Muscle layer of duodenum (tissue), 2 donors: ENCODE measurements at regions not wholly inside any gene's neighbourhood (a gene's known extent, or its start where the extent isn't known, plus 50 kb on each side); places are given as distances from the start of the nearest gene placed in this dataset.

Experiments
- H3K27ac ChIP-seq: one replicate; pipeline ENCODE4 v1.7.0; 2013; ENCODE audit warnings: mild to moderate bottlenecking, low read length
- H3K27me3 ChIP-seq: one replicate; pipeline ENCODE4 v1.7.0; 2013; ENCODE audit warnings: low read depth, mild to moderate bottlenecking, control low read depth, low read length
- H3K36me3 ChIP-seq, 2 donors: one replicate each; pipeline ENCODE4 v1.7.0; 2013; ENCODE audit warnings: low read length in 2 of 2, control low read depth in 1 of 2, mild to moderate bottlenecking in 1 of 2; ENCODE audit not compliant: insufficient read depth in 2 of 2, control insufficient read depth in 1 of 2
- H3K4me1 ChIP-seq, 2 donors: one replicate each; pipeline ENCODE4 v1.7.0; 2013; ENCODE audit warnings: low read length in 2 of 2, mild to moderate bottlenecking in 2 of 2, control low read depth in 1 of 2, moderate library complexity in 1 of 2; ENCODE audit not compliant: insufficient read depth in 2 of 2, control insufficient read depth in 1 of 2
- H3K4me3 ChIP-seq, 2 donors: one replicate each; pipeline ENCODE4 v1.7.0; 2013; ENCODE audit warnings: low read length in 2 of 2, low read depth in 1 of 2, mild to moderate bottlenecking in 1 of 2
- H3K9me3 ChIP-seq, 2 donors: one replicate each; pipeline ENCODE4 v1.7.0; 2013; ENCODE audit warnings: low read length in 2 of 2, control low read depth in 1 of 2, mild to moderate bottlenecking in 1 of 2; ENCODE audit not compliant: control insufficient read depth in 1 of 2
- donor health status: healthy.

DNA sequence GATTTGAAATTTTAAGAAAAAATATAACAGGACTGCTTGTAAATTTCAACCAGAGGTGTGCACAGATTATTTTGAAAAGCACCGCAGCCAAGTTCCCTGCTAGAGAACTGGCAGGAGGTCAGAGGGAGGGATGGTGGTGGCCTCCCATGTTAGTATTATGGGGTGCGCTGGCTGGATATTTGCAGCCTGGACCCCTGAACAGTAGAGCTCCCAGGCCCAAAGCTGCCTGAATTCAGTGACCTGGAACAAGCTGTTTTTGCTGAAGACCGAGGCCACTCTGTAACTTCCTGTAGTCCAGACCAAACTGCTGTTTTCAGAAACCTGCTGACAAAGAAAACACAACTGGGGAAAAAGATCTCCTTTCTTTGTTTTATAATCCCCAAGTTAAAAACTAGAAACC, 314.3 kb downstream of the TNS1 start:
- Histone ChIP-seq H3K27ac (no peak overlapping the region), H3K4me1 (no peaks in the 10 kb centered on the region), H3K4me3 (no peak overlapping the region), H3K36me3 (no peaks in the 10 kb centered on the region), H3K27me3 (no peaks in the 10 kb centered on the region), H3K9me3 (no peaks in the 10 kb centered on the region)

DNA sequence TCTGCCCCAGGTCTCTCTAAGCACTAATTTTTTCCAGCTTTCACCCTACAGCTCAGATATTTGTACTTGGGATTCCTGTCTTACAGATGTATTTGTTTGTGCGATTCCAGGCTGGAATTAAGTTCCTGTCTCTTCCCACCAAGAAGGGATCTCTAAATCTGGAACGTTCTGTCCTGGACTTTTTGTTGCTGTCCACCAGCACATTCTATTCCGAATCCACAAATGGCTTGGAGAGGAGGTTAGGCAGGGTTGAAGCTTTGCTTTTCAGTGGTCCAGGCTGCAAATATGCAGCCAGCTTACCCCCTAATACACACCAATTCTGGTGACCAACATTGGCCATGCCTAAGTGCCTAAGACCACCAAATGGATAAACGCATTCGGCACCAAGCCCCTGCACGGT, 315.0 kb downstream of the TNS1 start:
- Histone ChIP-seq H3K9me3 (no peaks in the 10 kb centered on the region), H3K4me1 (no peaks in the 10 kb centered on the region), H3K4me3 (no peak overlapping the region), H3K27me3 (no peaks in the 10 kb centered on the region), H3K36me3 (no peaks in the 10 kb centered on the region), H3K27ac (no peak overlapping the region)

DNA sequence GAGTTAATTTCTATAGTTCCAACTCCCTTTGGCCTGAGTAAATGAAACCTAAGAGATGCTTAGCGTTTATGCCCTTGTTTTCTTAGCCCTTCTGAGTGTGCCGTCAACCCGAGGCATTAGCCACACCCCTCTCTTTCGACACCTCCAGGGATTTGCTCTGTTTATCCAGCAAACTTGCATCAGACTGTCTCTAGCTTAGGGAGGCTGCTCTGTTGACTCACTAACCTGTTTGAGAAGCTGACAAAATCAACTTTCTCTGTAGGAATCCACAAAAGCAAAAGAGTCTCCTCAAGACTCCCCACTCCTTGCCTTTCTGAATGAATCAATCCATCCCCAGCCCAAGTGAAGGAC, 317.6 kb downstream of the TNS1 start:
- Histone ChIP-seq H3K9me3 (no peaks in the 10 kb centered on the region), H3K27me3 (no peaks in the 10 kb centered on the region), H3K4me3 (no peak overlapping the region), H3K4me1 (no peaks in the 10 kb centered on the region), H3K27ac (no peak overlapping the region), H3K36me3 (no peaks in the 10 kb centered on the region)

DNA sequence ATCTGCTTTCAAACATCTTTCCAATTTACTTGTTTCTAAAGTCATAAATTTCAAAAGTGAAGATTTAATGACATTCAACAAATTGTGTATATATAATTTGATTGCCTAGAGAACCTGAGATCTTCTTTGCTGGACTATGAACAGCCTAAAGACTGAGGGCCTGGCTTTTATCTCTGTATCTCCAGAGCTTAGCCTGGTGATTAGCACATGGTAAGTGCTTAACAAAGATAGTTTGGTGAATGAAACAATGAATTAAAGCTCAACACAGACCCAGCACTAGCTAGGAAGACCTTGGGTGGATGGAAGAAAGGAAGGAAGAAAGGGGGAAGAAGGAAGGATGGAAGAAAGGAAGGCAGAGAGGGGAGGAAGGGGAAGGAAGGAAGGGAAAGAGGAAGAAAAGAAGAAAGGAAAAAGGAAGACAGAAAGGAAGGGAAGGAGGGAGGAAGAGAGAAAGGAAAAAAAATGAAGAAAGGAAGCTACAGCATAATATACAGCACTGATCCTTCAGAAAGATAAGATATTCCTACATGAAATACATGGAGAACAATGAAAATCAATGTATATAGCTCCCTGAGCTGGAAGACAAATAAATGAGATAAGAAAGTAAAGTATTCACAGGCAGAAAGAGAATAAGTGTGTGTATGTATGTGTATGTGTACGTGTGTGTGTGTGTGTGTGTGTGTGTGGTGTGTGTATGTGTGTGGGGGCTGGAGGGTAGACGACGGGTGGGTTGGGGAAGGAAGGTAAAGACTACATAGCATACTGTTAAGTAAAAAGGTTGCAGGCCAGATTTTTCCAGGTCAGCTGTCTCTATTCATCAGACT, 318.2 kb downstream of the TNS1 start:
- H3K4me1 ChIP-seq: no peaks in the 10 kb centered on the region
- no peaks in the 10 kb centered on the region for H3K27me3 ChIP-seq
- H3K4me3 ChIP-seq: no peak overlapping the region
- no peaks in the 10 kb centered on the region for H3K9me3 ChIP-seq
- no peaks in the 10 kb centered on the region for H3K36me3 ChIP-seq
- H3K27ac ChIP-seq: no peak overlapping the region

DNA sequence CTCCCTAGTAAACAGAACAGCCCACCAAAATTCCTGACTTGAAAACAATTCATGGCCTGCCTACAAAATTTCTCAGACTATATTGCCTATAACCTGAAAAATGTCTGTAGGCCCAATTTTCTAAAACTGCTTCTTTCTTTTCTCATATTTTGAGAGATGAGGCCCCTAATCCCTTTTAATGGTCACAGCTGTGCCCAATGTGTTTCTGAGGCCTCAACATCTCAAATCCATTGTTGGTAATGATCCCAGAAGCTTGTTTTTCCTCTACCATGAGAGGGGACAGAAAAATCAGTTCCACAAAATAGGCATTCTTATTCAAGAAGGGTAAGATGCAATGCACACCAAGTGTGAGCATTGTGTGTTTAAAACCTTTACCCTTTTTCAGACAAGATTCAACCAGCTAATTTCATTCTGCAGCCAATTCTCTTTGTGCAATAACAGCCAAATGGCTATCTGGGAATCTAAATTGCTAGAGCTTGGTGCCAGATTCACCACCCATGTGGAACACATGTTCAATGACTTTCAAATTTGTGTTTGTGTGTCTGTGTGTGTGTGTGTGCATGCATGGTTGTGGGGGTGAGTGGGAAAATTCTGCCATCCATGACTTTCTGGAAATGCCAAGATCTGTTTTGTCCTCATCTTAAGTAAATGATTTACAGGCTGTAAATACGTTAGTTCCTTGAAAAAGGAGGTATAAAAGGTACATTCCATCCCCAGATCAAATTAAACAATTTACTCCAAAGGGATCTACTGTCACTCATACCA, 319.5 kb downstream of the TNS1 start:
- H3K4me1 ChIP-seq: no peaks in the 10 kb centered on the region

DNA sequence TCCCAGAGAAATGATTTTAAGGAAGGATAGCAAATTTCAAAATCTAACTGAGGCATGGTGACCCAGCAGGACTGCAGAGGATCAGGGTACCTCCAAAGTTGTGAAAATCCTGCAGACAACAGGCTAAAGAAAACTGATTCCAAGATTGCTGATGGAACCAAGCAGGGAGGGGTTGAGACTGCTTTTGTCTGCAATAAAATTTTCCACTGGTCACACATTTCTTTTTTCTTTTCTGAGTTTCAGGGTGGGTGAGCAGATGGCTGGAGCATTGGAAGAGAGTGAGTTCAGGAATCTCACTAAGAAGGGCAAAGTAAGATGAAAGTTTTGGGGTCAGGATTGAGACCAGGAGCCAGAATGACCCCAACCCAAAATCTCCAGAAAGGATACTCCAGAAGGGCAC, 321.0 kb downstream of the TNS1 start:
- H3K27me3 ChIP-seq: no peaks in the 10 kb centered on the region
- no peaks in the 10 kb centered on the region for H3K36me3 ChIP-seq
- H3K4me1 ChIP-seq: no peaks in the 10 kb centered on the region
- no peak overlapping the region for H3K27ac ChIP-seq
- H3K4me3 ChIP-seq: no peak overlapping the region
- H3K9me3 ChIP-seq: no peaks in the 10 kb centered on the region

More for the DNA sequence above, 319.5 kb downstream of the TNS1 start:
- no peaks in the 10 kb centered on the region for H3K36me3 ChIP-seq
- H3K27me3 ChIP-seq: no peaks in the 10 kb centered on the region
- no peak overlapping the region for H3K4me3 ChIP-seq
- H3K27ac ChIP-seq: no peak overlapping the region
- no peaks in the 10 kb centered on the region for H3K9me3 ChIP-seq

DNA sequence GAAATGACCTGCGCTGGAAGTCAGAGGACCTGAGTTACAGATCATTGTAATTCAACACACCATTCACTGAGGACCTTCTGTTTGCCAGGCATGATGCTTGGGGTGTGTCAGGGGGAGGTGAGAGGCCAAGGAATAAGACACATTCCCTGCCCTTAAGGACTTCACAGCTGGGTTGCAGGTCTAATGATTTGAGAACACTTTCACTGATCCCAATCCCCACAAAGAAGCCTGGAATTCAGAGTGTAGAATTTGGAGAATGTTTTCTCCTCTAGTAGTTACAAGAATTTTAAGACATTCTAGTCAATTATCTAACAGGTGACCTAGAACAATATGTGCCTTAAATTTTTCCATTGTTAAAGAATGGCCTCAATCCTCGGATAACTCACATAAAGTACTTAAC, 322.4 kb downstream of the TNS1 start:
- Histone ChIP-seq H3K4me1 (no peaks in the 10 kb centered on the region), H3K27ac (no peak overlapping the region), H3K9me3 (no peaks in the 10 kb centered on the region), H3K4me3 (no peak overlapping the region), H3K27me3 (no peaks in the 10 kb centered on the region), H3K36me3 (no peaks in the 10 kb centered on the region)

DNA sequence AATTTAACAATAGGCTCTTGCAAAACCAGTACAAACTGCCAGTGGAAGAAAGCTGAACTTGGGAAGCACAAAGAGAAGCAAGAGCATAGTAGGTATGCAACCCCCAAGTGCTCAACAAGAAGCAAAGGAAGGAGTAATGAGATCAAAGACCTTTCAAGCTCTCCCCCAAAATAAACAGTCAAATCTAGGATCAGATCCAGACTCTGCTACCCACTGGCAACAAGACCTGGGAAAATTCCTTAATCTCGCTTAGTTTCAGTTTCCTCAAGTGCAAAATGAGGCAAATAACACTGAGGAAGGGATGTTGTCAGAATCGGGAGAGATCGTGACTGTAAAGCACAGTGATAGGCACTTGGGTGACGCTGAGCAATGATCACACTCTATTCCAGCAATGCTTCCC, 329.2 kb downstream of the TNS1 start:
- Histone ChIP-seq H3K4me3 (no peak overlapping the region), H3K27me3 (no peaks in the 10 kb centered on the region), H3K27ac (no peak overlapping the region), H3K36me3 (no peaks in the 10 kb centered on the region), H3K4me1 (no peaks in the 10 kb centered on the region), H3K9me3 (no peaks in the 10 kb centered on the region)

DNA sequence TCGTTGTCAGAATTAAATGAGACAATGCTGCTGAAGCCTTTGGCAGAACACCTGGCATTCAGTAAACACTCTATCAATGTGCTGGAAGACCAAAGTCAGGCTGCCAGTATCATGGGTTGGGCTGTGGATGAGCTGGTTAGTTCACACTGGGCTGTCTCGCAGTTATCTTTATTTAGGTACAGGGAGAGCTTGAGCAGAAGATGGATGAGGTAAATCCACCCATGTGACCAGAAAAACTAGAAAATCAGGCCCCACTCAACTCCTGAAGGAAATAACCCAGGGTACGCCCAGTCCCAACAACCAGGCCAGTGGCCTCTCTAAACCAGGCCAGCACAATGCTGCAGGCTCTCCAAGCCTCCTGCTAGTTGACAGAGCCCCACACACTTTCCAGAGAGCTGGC, 330.3 kb downstream of the TNS1 start:
- no peaks in the 10 kb centered on the region for H3K9me3 ChIP-seq
- H3K27ac ChIP-seq: no peak overlapping the region
- no peaks in the 10 kb centered on the region for H3K36me3 ChIP-seq
- H3K4me3 ChIP-seq: no peak overlapping the region
- no peaks in the 10 kb centered on the region for H3K27me3 ChIP-seq
- peaks cover 0 to under 1% of the 10 kb centered on the region in 2 donors for H3K4me1 ChIP-seq

DNA sequence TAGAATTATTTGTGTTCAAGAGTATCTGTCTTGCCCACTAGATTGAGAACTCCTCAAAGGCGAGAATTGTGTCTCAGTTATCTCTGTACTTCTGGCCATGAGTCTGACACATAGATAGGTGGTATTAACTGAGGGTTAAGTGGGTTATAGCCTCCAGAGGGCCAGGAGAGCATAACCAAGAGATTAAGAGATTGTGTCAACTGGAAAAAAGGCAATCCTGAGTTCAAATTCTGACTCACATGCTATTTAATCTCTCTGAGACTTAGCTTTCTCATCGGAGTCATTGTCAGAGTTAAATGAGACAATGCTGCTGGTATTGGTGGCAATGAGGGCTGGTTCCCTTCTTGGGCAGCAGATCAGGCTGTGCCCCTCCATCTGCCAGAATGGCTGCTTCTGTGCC, 330.9 kb downstream of the TNS1 start:
- Histone ChIP-seq H3K27me3 (no peaks in the 10 kb centered on the region), H3K4me1 (peaks cover 0 to 6% of the 10 kb centered on the region in 2 donors), H3K27ac (no peak overlapping the region)

DNA sequence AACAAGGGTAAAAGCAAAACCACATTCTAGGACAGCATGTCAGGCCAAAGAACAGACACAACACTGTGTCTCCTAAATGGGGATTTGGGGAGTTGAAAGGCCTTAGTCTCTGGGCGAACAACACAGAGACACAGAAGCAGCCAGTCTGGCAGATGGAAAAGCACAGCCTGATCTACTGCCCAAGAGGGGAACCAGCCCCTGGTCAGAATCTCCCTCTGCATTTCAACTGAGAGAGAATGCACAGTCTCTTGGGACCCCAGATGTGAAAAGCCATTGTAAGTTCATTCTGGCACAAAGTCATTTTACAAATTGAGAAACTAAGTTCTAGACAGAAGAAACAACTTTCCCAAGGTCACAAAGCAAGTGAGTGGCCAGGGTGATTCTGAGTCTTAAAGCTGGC, 331.7 kb downstream of the TNS1 start:
- Histone ChIP-seq H3K36me3 (no peaks in the 10 kb centered on the region), H3K4me3 (no peak overlapping the region), H3K27ac (no peak overlapping the region), H3K9me3 (no peaks in the 10 kb centered on the region), H3K4me1 (peaks cover 0 to 8% of the 10 kb centered on the region in 2 donors), H3K27me3 (no peaks in the 10 kb centered on the region)

More for the DNA sequence above, 330.9 kb downstream of the TNS1 start:
- Histone ChIP-seq H3K36me3 (no peaks in the 10 kb centered on the region), H3K9me3 (no peaks in the 10 kb centered on the region), H3K4me3 (no peak overlapping the region)
